GM21526 (cell line): ENCODE measurements at regions not wholly inside any gene's neighbourhood (a gene's known extent, or its start where the extent isn't known, plus 50 kb on each side); places are given as distances from the start of the nearest gene placed in this dataset.

Experiments used
- ATAC-seq: cut with Tn5 transposase; IDR thresholded peaks from one replicate; pipeline ENCODE4 v1.9.1; 2021; ENCODE audit warnings: moderate library complexity; ENCODE audit not compliant: unreplicated experiment, low FRiP score

- no peak for ATAC-seq
Observed at GRCh38 chr18:24662412-24662821, 202.0 kb downstream of the HRH4 start.

GRCh38 chr18:24663026-24663425, 202.6 kb downstream of the HRH4 start:
- no peak for ATAC-seq

GRCh38 chr18:24669015-24669414, 208.6 kb downstream of the HRH4 start:
- no peak for ATAC-seq

GRCh38 chr18:24669502-24669901, 209.1 kb downstream of the HRH4 start:
- no peak for ATAC-seq

- ATAC-seq, result no peak
Observed at GRCh38 chr18:24672165-24672941, 211.9 kb downstream of the HRH4 start.

- no peak for ATAC-seq
Observed at GRCh38 chr18:24674200-24674599, 213.8 kb downstream of the HRH4 start.

GRCh38 chr18:24674605-24675004, 214.2 kb downstream of the HRH4 start:
- no peak for ATAC-seq

- no peak for ATAC-seq
Observed at GRCh38 chr18:24677011-24677410, 216.6 kb downstream of the HRH4 start.

GRCh38 chr18:24678107-24678506, 217.7 kb downstream of the HRH4 start:
- ATAC-seq, result no peak

- ATAC-seq, result no peak
Observed at GRCh38 chr18:24678626-24679025, 218.2 kb downstream of the HRH4 start.

- ATAC-seq, result no peak
Observed at GRCh38 chr18:24679062-24679461, 218.6 kb downstream of the HRH4 start.

- no peak for ATAC-seq
Observed at GRCh38 chr18:24683925-24684324, 223.5 kb downstream of the HRH4 start.

- no peak for ATAC-seq
Observed at GRCh38 chr18:24685254-24685959, 225.0 kb downstream of the HRH4 start.

GRCh38 chr18:24695168-24695567, 234.7 kb downstream of the HRH4 start:
- no peak for ATAC-seq

- ATAC-seq, result no peak
Observed at GRCh38 chr18:24702001-24702515, 241.6 kb downstream of the HRH4 start.

- no peak for ATAC-seq
Observed at GRCh38 chr18:24703316-24703715, 242.9 kb downstream of the HRH4 start.

GRCh38 chr18:24704946-24705630, 244.7 kb downstream of the HRH4 start:
- no peak for ATAC-seq

GRCh38 chr18:24710474-24710873, 250.0 kb downstream of the HRH4 start:
- ATAC-seq, result no peak

GRCh38 chr18:24719791-24720190, 259.4 kb downstream of the HRH4 start:
- no peak for ATAC-seq

GRCh38 chr18:24721388-24721787, 261.0 kb downstream of the HRH4 start:
- ATAC-seq, result no peak
